GF-D8 (cell line): ENCODE measurements at regions not wholly inside any gene's neighbourhood (a gene's known extent, or its start where the extent isn't known, plus 50 kb on each side); places are given as distances from the start of the nearest gene placed in this dataset.

Source experiments
- DNase-seq: peaks from one replicate; lab custom pipeline; 2025; lab: John Stamatoyannopoulos, UW

DNA sequence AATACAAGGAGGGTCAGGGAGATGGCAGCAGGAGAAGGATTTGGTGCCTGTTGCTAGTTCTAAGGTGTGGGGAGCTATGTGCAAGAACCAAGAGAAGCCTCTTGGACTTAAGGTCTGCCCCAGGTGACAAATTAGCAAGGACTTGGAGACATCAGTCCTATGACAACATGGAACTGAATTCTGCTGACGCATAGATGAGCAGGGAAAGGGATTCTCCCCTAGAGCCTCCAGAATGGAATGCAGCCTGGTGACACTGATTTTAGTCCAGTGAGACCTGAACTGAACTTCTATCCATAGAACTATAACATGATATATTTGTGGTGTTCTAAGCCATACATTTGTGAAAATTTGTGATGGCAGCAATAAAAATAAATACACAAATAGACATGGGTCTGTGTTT lies 215.6 kb downstream of the ESM1 start:
- no peak for DNase-seq

DNA sequence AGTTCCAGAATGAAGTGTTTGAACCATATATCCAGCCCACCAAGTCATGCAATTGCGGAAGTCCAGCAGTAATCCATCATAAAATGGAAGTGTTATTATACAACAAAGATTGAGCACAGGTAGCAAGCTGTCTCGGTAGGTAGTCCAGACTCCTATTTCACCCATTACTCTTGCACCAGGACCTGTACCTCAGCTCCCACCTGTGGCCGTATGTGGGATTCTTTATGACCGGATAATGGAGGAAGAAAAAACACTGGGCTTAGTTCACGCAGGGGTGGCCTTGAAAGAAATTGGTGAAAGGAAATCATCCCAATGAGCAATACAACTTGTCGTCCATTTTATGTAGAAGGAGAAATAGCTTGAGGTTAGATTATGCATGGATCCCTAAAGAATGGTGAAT lies 216.3 kb downstream of the ESM1 start:
- no peak for DNase-seq

DNA sequence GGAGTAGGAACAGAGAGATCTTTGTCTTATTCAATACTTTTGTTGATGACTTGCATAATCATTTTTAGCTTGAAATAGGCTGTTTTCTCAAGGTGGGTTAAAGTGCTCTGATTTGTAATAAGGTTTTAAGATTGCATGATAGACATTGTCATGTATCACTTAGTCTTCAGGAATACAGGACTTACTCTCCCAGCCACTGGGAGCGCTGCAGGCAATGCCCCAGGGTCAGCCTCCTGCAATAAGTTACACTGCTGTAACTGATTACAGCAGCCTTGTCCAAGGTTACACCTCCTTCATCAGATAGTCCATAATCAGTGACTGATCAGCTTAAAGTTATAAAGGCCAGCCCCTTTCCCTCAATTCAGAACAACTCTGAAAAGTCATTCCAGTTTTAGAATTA lies 218.6 kb downstream of the ESM1 start:
- no peak for DNase-seq

DNA sequence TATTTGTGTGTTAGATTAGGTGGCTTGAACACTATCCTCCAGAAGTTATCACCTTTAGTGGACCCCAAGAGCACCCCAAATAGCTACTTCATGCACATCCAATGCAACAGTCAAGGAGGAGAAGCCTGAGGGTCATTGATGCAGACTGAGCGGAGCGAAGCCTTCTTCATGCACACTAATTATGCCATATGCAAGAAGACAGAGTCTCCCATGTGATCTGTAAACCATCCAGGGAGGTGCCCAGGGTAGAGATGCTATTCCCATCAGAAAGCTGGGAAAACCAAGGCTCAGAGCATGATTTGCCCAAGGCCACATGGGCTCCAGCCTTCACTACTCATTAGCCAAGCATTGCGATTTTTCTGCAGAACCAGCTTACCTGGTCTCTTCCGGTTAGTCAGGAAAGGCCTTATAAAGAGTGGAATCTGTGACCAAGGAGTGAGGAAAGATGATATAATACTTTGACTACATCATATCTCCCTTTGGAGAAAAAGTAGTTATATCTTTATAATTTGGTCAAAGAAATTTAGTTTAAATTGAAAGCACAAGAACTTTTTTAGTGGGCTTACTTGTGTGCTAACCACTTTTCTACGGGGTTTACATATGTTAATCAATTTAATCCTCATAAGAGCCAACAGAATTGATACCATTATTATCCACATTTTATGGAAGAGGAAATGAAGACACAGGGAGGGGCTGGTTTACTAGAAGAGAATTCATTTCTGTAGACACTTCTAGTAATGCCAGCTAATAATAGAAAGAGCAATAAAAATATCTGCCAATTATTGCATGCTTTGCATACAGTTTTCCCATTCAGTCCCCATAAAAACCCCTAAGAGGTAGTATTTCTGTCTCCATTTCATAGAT lies 220.0 kb downstream of the ESM1 start:
- DNase-seq, result no peak

DNA sequence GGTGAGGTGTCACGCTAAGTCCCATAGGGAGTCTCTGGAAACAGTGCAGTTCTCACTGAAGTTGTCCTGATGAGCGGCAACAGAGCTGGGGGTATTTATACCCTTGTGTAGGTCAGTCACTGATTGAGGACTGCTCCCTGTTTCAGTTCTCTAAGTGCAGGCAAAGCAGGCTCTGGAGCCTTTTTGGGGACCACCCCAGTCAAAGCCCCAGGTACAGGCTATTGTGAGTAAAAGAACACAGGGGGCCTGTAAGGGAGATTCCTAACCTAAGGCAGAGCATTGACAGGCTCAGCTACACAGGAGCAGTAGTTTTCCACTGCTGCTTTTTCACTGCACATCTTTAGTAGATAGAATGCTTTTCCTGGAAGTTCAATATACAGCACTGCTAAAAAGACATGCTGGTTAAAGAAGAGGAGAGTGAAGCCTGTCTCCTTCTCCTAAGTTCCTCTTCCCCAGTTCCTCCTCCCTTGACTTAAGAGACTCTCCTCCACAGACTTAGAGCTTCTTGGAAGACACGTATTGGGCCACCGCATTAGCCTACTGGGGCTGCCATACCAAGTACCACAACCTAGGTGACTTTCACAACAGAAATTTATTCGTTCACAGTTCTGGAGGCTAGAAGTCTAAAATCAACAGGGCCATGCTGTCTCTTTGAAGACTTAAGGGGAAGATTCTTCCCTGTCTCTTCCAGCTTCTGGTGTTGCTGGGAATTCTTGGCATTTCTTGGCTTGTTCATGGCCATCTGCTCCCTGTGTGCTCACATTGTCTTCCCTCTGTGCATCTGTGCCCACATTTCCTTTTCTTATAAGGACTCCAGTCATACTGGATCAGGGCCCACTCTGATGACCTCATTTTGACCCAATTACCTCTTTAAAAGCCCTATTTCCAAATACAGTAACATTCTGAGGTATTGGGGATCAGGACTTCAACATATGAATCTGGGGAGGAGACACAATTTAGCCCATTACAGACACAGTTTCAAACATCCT lies 221.0 kb downstream of the ESM1 start:
- DNase-seq, result no peak

DNA sequence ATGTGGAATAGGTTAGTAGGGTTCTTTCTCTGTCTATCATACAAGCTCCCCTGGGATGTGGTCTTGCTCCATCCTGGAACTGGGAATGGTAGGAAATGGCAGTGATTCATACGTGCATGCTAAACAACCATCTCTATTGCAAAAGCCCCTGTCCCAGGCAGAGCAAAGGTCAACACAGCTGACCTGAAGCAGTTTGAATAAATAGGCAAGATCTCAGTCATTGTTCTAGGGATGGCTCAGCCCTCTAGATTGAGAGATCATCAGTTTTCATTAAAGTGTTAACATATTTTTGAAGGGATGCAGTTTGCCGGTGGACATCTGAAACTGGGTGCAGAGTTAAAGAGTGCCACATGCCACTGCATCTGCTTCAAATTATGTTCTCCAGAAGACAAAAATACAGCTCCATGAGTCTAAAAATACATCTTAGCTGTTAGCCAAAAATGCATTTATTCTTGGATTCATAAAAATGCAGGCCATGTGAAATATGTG lies 224.1 kb downstream of the ESM1 start:
- DNase-seq, result no peak

DNA sequence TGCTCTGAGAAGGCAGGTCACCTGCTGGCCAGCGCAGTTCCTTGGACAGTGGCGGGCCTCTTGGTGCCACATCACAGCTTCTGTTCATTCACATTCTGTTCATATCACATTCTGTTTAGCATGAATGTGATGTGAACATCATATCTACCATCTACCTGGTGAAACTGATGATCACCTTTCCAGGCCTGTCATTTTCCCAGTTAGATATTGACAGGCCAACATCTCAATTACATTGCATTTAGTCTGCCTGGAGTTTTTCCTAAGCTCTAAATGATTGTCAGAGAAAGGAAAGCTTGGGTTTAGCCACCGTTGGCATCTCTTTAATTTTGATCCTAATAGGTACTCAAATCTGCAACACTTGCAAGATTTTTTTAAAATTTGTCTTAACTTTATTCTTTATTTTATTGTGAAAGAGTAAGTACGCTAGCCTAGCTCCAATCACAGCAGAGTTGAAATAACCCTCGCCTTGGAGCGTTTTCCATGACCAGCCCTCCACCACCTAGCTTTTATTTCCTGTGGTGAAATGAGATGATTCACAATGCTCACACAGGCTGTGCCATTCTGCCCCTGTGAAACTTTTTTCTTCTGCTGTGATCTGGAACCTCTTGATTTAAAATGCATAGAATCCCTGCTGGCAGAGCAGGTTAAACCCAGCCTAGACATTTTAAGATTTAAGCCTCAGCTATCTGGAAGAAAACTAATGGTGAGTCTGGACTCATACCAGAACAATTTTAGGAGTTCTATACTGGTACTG lies 225.0 kb downstream of the ESM1 start:
- no peak for DNase-seq

DNA sequence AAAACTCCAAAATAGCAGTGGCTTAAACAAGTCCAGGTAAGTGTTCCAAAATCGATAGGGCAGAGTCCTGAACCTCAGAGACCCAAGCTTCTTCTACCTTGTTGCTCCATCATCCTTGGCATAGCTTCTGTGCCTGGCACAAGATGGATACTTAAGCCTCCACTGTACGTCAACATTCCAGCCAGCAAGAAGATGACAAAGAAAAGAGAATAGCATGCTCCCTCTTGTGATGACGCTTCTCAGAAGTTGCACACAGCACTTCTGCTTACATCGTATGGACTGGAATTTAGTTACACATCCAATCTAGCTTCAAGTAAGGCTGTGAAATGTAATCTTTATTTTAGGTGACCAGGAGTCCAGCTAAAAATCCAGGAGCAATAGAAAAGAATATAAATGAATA lies 227.4 kb downstream of the ESM1 start:
- no peak for DNase-seq

DNA sequence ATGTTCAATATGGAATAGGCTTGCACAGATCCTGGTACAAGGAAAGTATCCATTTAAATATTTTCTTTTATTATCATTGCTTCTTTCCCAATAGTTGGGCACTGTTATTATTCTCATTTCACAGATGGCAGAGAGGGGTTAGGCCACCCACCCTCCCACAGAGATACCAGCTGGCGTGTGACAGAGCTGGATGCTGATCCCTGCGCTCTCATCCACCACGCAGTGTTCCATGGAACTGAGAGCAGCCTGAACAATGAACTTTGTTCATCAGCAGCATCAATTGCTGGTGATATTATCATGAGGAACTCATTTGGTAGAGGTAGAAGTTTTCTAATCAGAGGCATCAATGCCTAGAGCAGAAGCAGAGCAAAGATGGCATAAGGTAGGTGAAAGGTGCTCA lies 227.9 kb downstream of the ESM1 start:
- no peak for DNase-seq

DNA sequence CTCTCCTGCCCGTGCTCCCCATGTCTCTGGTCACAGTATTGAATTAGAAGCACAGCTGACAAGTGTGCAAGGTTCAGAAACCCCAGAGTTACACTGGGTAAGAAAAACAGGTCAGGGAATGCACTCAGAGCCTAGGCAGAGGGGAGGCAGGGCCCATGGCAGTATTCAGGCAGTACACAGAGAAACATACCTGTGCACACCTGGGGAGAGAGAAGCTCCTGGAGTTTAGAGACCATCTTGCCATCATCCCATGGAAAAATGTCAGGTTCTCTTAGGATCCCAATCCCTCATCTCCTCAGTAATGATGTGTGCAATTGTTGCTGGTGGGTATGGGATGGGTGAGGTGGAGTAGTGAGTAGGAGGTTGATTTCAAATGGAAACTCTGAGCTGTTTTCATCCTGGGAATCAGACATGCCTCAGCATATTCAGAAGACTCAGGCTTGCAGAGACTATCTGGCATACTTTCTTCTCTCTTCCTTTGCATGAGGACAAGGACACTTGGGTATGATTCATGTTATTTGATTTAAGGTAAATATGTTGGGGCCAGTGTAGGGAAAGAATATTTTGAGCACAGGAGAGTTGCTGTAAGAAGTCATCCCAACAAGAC lies 228.5 kb downstream of the ESM1 start:
- no peak for DNase-seq

DNA sequence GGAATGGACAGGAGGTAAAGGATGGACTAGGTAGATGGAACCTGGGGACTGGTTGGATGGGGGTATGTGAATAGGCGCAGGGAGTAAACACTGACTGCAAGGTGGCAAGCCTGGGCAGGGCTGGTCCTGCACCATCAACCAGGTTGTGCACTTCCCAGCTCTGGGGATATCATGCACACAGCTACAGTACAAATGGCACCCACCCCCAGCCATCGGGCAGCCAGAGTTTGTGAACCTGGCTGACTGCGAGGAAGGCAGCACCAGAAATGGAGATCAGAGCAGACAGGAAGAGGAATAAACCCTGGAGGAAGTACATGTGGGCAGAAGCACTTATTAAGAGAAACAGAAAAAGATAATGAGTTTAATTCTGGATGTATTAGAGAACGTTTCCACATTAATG lies 229.1 kb downstream of the ESM1 start:
- DNase-seq, result no peak

DNA sequence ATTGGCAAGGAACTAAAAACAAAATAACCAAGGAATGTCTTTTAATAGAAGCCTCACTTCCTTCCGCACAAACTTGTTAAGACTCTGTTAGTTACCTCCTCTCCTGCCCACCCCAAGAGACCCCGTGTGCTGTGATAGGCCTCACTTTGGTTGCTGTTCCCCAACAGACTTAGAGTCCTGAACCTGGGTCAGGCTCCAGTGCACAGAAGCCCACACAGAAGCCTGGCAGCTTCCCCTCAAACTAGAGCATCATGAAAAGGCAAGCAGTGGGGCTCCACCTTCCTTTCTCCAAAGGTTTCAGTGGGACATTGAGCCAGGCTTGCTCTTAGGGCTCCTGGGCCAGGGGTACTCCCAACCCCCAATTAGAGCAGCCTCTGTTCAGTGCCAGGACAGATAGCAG lies 230.5 kb downstream of the ESM1 start:
- DNase-seq, result no peak

DNA sequence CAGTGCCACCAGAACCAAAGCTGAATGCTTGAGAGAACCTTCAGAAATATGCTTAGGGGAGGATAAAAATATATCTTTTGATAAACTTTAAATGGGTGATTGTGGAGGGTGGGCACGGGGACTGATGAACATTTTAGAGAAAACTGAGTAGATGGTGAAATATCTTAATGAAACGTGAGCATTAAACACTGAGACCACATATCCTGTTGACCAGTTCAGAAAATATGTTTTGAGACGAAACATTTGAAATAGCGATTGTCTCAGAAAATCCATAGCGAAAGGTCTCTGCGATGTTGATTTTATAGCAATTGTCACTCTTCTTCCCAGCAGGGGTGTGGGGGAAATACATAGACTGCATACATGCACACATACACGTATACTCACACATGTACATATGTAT lies 231.0 kb downstream of the ESM1 start:
- DNase-seq, result no peak

DNA sequence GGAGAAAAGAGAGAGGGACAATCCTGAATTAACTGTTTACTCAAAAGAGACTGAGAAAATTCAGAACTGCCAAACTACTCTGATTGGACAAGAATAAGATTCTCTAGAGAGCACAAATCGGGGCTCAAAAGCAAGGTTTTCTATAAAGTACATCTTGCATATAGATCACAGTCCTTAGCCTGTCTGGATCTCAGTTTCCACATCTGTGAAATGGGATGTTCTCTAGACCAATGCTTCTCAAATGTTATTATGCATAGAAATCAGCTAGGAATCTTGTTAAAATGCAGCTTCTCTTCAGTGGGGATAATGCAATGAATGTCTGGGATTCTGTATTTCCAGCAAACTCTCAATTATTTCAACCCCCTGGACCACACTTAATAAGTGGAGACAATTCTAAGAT lies 231.6 kb downstream of the ESM1 start:
- DNase-seq, result no peak

DNA sequence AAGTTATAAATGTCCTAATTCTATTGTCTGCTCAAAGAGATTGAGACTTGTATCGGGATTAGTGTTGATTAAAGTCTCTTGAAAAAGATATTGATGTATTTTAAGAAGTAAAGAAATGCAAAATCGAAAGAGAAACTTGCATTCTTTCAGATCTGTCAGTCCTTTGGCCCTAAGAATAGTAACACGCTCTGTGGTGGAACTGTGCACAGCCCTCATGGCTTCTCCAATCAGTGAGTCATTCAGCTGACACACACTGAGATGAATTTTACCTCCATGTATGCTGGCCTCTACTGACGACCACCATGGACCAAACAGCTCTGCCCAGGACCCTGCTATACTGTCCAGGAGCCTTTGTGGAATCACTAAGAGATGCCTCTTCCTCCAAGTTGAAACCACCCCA lies 232.4 kb downstream of the ESM1 start:
- no peak for DNase-seq

DNA sequence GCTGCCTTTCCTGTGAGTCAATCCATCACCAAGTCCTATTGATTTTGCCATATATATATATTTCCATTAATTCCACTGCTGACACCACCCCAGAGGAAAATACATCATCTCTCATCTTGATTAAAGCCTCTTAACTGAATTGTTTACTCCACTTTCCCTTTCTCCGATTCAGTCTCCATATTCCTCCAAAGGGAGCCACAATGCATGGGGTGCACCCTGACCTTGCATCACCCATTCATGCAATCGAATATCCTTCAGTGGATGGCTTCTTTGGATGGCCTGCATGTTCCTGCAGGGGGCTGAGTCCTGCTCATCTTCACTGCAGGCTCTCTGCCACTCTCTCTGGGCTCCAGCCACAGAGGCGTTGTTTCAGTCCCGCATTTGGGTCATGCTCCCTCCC lies 231.0 kb downstream of the SNX18 start:
- no peak for DNase-seq

DNA sequence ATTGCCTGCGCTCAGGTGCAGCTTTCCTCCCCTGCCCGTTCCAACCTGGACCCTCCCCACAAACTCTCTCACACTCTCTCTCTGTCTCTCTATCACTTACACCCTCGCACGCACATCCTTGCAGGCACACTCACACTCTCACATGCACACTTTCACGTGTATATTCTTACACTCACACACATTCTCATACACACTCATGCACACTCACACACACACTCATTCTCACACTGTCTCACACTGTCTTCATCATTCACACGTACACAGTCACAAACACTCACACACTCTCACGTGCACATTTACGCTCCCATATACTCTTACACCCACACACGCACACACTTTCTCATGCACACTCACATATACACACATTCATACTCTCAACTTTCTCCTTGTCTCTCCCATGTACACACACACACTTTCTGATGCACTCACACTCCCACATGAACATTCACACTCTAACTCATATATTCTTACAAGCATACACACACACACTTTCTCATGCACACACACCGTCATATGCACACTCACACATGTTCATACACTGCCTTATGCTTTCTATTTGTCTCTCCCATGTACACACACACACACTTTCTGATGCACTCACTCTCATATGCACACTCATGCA lies 229.3 kb downstream of the SNX18 start:
- no peak for DNase-seq

DNA sequence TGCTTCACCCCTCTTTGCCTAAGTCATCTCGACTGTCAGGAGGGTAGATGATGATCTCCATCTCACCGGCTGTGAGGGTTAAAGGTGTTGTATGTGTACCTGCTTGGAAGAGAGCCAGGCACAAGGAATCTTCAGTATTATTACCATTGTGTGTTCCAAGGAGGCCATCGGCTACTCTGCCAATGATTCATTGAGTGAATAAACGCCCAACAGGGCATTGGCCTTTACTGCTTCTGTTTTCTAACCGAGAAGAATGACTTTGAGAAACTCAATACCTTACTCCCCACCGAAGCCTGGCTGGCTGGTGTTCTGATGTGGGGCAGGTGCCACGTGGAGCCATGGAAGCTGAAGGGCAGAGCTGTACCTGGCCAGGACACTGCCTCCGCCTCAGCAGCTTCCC lies 228.8 kb downstream of the SNX18 start:
- DNase-seq, result no peak

DNA sequence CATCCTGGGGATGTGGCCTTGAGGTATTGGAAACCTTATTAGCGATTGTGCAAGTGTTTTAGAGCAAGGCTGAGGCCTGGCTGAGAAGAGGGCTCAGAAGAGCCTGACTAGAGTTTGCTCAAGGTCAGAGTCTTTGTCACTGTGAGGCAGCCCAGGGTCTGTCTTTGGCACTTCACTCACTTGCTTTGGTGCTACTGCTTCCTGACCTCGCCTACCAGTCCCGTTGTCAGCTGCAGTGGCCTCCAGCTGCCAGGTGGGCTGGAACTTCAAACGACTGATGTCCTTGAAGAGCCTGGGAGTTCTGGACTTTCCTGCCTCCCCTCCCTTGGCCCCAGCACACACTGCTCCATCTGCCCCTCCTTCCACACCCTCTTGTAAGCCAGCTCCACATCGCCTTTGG lies 228.0 kb downstream of the SNX18 start:
- no peak for DNase-seq

DNA sequence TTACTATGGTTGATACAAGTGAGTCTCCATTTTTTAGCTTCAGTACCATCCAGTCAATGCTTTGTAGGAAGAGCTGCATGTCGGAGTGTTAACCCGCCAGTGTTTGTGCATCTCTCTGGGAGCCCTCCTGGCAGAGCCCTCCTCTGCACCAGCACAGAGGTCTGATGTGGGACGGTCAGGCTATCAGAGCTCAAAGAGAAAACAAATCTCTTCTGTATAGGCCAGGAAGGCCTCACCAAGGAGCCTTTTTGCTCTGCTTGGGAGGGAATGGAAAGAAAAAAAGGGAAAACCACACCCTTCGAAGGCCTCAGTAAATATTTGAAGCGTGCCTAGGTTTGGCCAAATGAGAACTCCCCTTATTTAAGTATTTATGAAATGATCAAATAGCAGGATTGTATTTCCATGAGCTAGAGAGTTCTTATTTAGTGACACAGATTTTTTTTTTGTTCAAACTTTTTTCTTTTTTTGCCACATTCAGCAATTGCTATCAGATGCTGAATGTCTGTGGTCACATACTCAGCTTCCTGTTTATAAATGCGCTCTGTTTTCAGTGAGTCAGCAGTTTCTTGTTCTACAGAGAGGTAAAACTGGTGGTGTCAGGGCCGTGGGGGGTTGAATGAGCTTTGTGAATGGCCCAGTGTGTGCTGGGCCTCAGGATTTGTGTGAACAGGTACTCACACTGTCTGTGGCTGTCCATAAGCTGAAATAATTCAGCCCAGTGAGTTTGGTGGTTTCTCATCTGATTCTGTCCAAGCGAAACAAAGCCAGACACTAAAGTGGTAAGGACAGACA lies 226.6 kb downstream of the SNX18 start:
- no peak for DNase-seq

DNA sequence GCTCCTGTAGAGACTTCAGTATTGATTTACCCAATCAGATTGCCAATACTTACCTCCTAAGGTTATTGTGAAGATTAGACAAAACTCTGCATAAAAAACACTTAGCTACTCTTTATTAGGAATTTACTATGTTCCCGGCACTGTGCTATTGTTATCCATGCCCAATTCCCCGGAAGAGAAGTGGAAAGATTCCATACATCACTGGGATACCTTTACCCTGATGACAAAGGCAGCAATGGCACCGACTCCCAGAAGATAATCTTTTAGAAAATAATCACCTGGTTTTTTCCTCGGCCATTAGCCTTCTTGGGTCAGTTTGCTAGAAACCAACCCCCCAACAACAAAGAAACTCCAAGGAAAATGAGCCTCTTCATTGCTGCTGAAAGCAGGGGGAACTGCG lies 226.0 kb downstream of the SNX18 start:
- DNase-seq, result no peak
